ENCODE measurements at regions not wholly inside any gene's neighbourhood (a gene's known extent, or its start where the extent isn't known, plus 50 kb on each side); places are given as distances from the start of the nearest gene placed in this dataset.

DNA sequence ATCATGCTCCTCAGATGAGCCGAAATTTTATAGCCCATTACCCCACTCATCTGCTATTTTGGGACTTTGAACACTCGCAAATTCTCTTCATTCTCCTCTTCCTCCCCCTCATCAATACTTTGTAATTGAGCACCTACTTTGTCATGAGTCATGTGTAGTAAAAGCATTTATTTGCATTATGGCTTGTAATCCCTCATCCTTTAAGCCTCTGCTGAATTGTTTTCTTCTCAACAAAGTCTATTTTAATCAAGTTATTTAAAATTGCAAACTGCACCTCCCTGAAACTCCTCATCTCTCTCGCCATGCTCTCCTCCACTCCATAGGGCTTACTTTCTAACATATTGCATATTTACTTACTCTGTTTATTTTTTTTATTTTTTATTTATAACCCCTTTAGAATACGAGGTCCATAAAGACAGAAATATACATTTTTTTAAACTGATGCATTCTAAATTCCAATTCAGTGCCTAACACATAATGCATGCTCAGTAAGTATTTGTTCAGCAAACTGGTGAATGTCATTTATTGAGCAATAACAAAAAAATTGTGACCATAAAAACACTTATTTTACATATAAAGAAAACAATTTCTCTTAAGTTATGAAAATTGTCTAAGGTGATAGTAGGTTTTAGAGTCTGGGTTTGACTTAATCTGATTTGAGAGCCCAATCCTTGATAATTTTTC is 161.7 kb downstream of the FASLG start:
- H3K4me3 Mint-ChIP-seq, result no peak overlapping the region
- WGBS (ENCODE audit: extremely low coverage, insufficient read length, low lambda C conversion rate), result no CpG with 5 or more reads among the region's 4 CpGs

More for the DNA sequence above, 161.7 kb downstream of the FASLG start:
- Histone ChIP-seq H3T11ph (ENCODE audit: low read length) (no peak overlapping the region), H4K91ac (ENCODE audit: insufficient read length, low read depth, low read length) (no peak overlapping the region), H4K5ac (ENCODE audit: insufficient read length, low read depth, low read length) (no peak overlapping the region), H4K20me1 (ENCODE audit: control insufficient read depth, insufficient read depth, insufficient read length) (no peaks in the 10 kb centered on the region), H3K56ac (ENCODE audit: insufficient read length, low read depth, low read length) (no peak overlapping the region), H3K27me3 (ENCODE audit: insufficient read depth, low read length) (no peaks in the 10 kb centered on the region), H3K18ac (ENCODE audit: insufficient read length, low read depth, low read length) (no peak overlapping the region), H3K23ac (ENCODE audit: insufficient read length, low read depth, low read length) (no peak overlapping the region), H3K14ac (ENCODE audit: insufficient read depth, low read length) (no peak overlapping the region), H2AFZ (ENCODE audit: low read length) (no peak overlapping the region), H3K9me3 (ENCODE audit: control insufficient read depth, low read depth, low read length) (no peaks in the 10 kb centered on the region), H2BK5ac (ENCODE audit: insufficient read length, low read length) (no peak overlapping the region), H3K79me2 (ENCODE audit: insufficient read depth, low read length) (no peaks in the 10 kb centered on the region), H3K27ac (ENCODE audit: insufficient read length, low read depth, low read length) (no peak overlapping the region), H2BK12ac (ENCODE audit: insufficient read length, low read depth, low read length) (no peak overlapping the region), H2BK20ac (ENCODE audit: low read depth, low read length, poor library complexity, severe bottlenecking) (no peak overlapping the region), H3K79me1 (ENCODE audit: insufficient read depth, low read depth, low read length, poor library complexity, severe bottlenecking) (no peaks in the 10 kb centered on the region), H3K23me2 (ENCODE audit: insufficient read length, low read depth, low read length, poor library complexity, severe bottlenecking) (no peaks in the 10 kb centered on the region), H2BK15ac (ENCODE audit: low read depth, low read length) (no peak overlapping the region), H4K8ac (replicated peaks; ENCODE audit: insufficient read length, low read depth, low read length) (no peak overlapping the region), H3K4me2 (ENCODE audit: insufficient read depth, insufficient read length, low read length) (no peak overlapping the region), H2AK5ac (ENCODE audit: insufficient read length, low read length) (no peak overlapping the region), H3K9ac (ENCODE audit: extremely low read depth, insufficient read length, low read length) (no peak overlapping the region), H2BK120ac (ENCODE audit: low read depth, low read length, poor library complexity, severe bottlenecking) (no peak overlapping the region), H3K4ac (ENCODE audit: low read depth, low read length) (no peak overlapping the region), H3K4me1 (ENCODE audit: insufficient read depth, low read length) (no peaks in the 10 kb centered on the region)
- Mint-ChIP-seq H3K27ac (no peak overlapping the region), H3K27me3 (ENCODE audit: low read depth) (no peaks in the 10 kb centered on the region), H3K36me3 (ENCODE audit: insufficient read depth in 1 of 3, low read depth in 3 of 3) (peaks cover 0 to 3% (median 0%) of the 10 kb centered on the region in 3 experiments; a peak in 2 of 7 replicates), H3K4me1 (peaks cover 4 to 6% of the 10 kb centered on the region in 2 experiments; a peak in 1 of 4 replicates), H3K9me3 (peaks cover 2 to 3% of the 10 kb centered on the region in 2 experiments; a peak in 3 of 5 replicates)
- TF ChIP-seq, protein P1, sequence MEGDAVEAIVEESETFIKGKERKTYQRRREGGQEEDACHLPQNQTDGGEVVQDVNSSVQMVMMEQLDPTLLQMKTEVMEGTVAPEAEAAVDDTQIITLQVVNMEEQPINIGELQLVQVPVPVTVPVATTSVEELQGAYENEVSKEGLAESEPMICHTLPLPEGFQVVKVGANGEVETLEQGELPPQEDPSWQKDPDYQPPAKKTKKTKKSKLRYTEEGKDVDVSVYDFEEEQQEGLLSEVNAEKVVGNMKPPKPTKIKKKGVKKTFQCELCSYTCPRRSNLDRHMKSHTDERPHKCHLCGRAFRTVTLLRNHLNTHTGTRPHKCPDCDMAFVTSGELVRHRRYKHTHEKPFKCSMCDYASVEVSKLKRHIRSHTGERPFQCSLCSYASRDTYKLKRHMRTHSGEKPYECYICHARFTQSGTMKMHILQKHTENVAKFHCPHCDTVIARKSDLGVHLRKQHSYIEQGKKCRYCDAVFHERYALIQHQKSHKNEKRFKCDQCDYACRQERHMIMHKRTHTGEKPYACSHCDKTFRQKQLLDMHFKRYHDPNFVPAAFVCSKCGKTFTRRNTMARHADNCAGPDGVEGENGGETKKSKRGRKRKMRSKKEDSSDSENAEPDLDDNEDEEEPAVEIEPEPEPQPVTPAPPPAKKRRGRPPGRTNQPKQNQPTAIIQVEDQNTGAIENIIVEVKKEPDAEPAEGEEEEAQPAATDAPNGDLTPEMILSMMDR (conservative IDR thresholded peaks at IDR 0.05), result no peak
- no peak for DNase-seq

Data from H9 (cell line).